CD8-positive, alpha-beta memory T cell (primary cell): ENCODE measurements at regions not wholly inside any gene's neighbourhood (a gene's known extent, or its start where the extent isn't known, plus 50 kb on each side); places are given as distances from the start of the nearest gene placed in this dataset.

ENCODE experiments used
- CTCF ChIA-PET: fragments of 350-600 bp; sonication (Branson Sonifier 250); formaldehyde crosslinking; loops from one replicate; lab custom pipeline; 2021; ENCODE audit warnings: antibody characterized with exemption; lab: Charles Lee
- POLR2A ChIA-PET: fragments of 350-600 bp; sonication (Branson Sonifier 250); formaldehyde crosslinking; loops from one replicate; lab custom pipeline; 2021; ENCODE audit warnings: antibody characterized with exemption; lab: Charles Lee
- DNase-seq, 5 donors: peaks; one replicate each; pipeline versions ENCODE4 v3.0.0 to v3.0.0-alpha.2; 2020 to 2022; ENCODE audit warnings: mixed read lengths in 1 of 5
- H3K27ac ChIP-seq: one replicate; pipeline ENCODE4 v1.7.0; 2013; ENCODE audit warnings: low read depth, mild to moderate bottlenecking, low read length, moderate library complexity
- H3K27me3 ChIP-seq: 2 replicates; pipeline ENCODE4 v1.7.0; 2013; ENCODE audit warnings: low read length, mild to moderate bottlenecking; ENCODE audit not compliant: insufficient read depth, poor library complexity, severe bottlenecking
- H3K36me3 ChIP-seq: 2 replicates; pipeline ENCODE4 v1.7.0; 2013; ENCODE audit warnings: mild to moderate bottlenecking, low read length, moderate library complexity; ENCODE audit not compliant: insufficient read depth
- H3K4me1 ChIP-seq: 2 replicates; pipeline ENCODE4 v1.7.0; 2013; ENCODE audit warnings: mild to moderate bottlenecking, low read length, moderate library complexity; ENCODE audit not compliant: insufficient read depth
- H3K4me3 ChIP-seq: 2 replicates; pipeline ENCODE4 v1.7.0; 2013; ENCODE audit warnings: mild to moderate bottlenecking, low read length
- H3K9me3 ChIP-seq: 2 replicates; pipeline ENCODE4 v1.7.0; 2013; ENCODE audit warnings: mild to moderate bottlenecking, low read length
- H3K27ac Mint-ChIP-seq, 8 donors: one replicate each; pipeline ENCODE4 v1.8.0; 2020 to 2021; ENCODE audit warnings: mixed read lengths in 8 of 8, mild to moderate bottlenecking in 6 of 8, inconsistent platforms in 3 of 8, moderate library complexity in 3 of 8
- H3K27me3 Mint-ChIP-seq, 2 donors: one replicate each; pipeline ENCODE4 v1.8.0; 2020 to 2021; ENCODE audit warnings: mixed read lengths in 2 of 2, mild to moderate bottlenecking in 1 of 2, moderate library complexity in 1 of 2
- H3K36me3 Mint-ChIP-seq, 3 donors: one replicate each; pipeline ENCODE4 v1.8.0; 2020 to 2021; ENCODE audit warnings: mixed read lengths in 3 of 3, inconsistent platforms in 1 of 3, mild to moderate bottlenecking in 1 of 3
- H3K4me1 Mint-ChIP-seq, 3 donors: one replicate each; pipeline ENCODE4 v1.8.0; 2020 to 2021; ENCODE audit warnings: mixed read lengths in 3 of 3, inconsistent platforms in 1 of 3, mild to moderate bottlenecking in 1 of 3
- H3K4me3 Mint-ChIP-seq, 7 donors: one replicate each; pipeline ENCODE4 v1.8.0; 2020 to 2021; ENCODE audit warnings: mixed read lengths in 7 of 7, mild to moderate bottlenecking in 6 of 7, moderate library complexity in 4 of 7, inconsistent platforms in 2 of 7
- H3K9me3 Mint-ChIP-seq, 5 donors: one replicate each; pipeline ENCODE4 v1.8.0; 2020 to 2022; ENCODE audit warnings: mixed read lengths in 5 of 5, mild to moderate bottlenecking in 3 of 5, moderate library complexity in 2 of 5, inconsistent platforms in 1 of 5

- H3K27me3 ChIP-seq: no peaks in the 10 kb centered on the region
- ChIA-PET POLR2A (no interaction called here), CTCF (no interaction called here)
- no peak overlapping the region for H3K4me3 ChIP-seq
- H3K27ac Mint-ChIP-seq: no peak overlapping the region
- H3K4me1 Mint-ChIP-seq: no peaks in the 10 kb centered on the region
- H3K9me3 ChIP-seq: no peaks in the 10 kb centered on the region
- no peak overlapping the region for H3K4me3 Mint-ChIP-seq
- no peak overlapping the region for H3K27ac ChIP-seq
- H3K36me3 ChIP-seq: no peaks in the 10 kb centered on the region
- no peak for DNase-seq
- no peaks in the 10 kb centered on the region for H3K4me1 ChIP-seq
- H3K27me3 Mint-ChIP-seq: peaks cover 4 to 24% of the 10 kb centered on the region in 2 donors
- no peaks in the 10 kb centered on the region for H3K9me3 Mint-ChIP-seq
- H3K36me3 Mint-ChIP-seq: no peaks in the 10 kb centered on the region
Measured at GRCh38 chr7:116420003-116420402, 79.5 kb upstream of the CAV2 start.

- H3K27me3 Mint-ChIP-seq: peaks cover 6 to 26% of the 10 kb centered on the region in 2 donors
- CTCF ChIA-PET: no interaction called here
- H3K9me3 Mint-ChIP-seq: no peaks in the 10 kb centered on the region
- DNase-seq: no peak
- H3K4me1 Mint-ChIP-seq: no peaks in the 10 kb centered on the region
- POLR2A ChIA-PET: no interaction called here
- H3K27ac Mint-ChIP-seq: no peak overlapping the region
- Histone ChIP-seq H3K4me1 (no peaks in the 10 kb centered on the region), H3K27me3 (no peaks in the 10 kb centered on the region), H3K9me3 (no peaks in the 10 kb centered on the region), H3K36me3 (no peaks in the 10 kb centered on the region), H3K27ac (no peak overlapping the region), H3K4me3 (no peak overlapping the region)
- H3K4me3 Mint-ChIP-seq: no peak overlapping the region
- no peaks in the 10 kb centered on the region for H3K36me3 Mint-ChIP-seq
Measured at GRCh38 chr7:116421298-116421697, 78.2 kb upstream of the CAV2 start.

GRCh38 chr7:116422683-116423082 is 76.9 kb upstream of the CAV2 start:
- H3K4me3 Mint-ChIP-seq: no peak overlapping the region

GRCh38 chr7:116423499-116423898 is 76.0 kb upstream of the CAV2 start:
- Mint-ChIP-seq H3K4me1 (no peaks in the 10 kb centered on the region), H3K27ac (no peak overlapping the region), H3K27me3 (peaks cover 3 to 25% of the 10 kb centered on the region in 2 donors), H3K36me3 (no peaks in the 10 kb centered on the region), H3K4me3 (no peak overlapping the region), H3K9me3 (no peaks in the 10 kb centered on the region)
- Histone ChIP-seq H3K4me3 (no peak overlapping the region), H3K27me3 (no peaks in the 10 kb centered on the region), H3K27ac (no peak overlapping the region), H3K9me3 (no peaks in the 10 kb centered on the region), H3K36me3 (no peaks in the 10 kb centered on the region), H3K4me1 (no peaks in the 10 kb centered on the region)
- DNase-seq: no peak
- ChIA-PET CTCF (no interaction called here), POLR2A (no interaction called here)

More at GRCh38 chr7:116422683-116423082, 76.9 kb upstream of the CAV2 start:
- Mint-ChIP-seq H3K27ac (no peak overlapping the region), H3K4me1 (no peaks in the 10 kb centered on the region), H3K27me3 (peaks cover 5 to 30% of the 10 kb centered on the region in 2 donors), H3K9me3 (no peaks in the 10 kb centered on the region), H3K36me3 (no peaks in the 10 kb centered on the region)
- Histone ChIP-seq H3K36me3 (no peaks in the 10 kb centered on the region), H3K27ac (no peak overlapping the region), H3K27me3 (no peaks in the 10 kb centered on the region), H3K9me3 (no peaks in the 10 kb centered on the region), H3K4me1 (no peaks in the 10 kb centered on the region), H3K4me3 (no peak overlapping the region)
- ChIA-PET POLR2A (no interaction called here), CTCF (no interaction called here)
- DNase-seq: no peak

- no peak overlapping the region for H3K27ac Mint-ChIP-seq
Measured at GRCh38 chr7:116425647-116426209, 73.8 kb upstream of the CAV2 start.

GRCh38 chr7:116426428-116427156 is 72.9 kb upstream of the CAV2 start:
- ChIA-PET POLR2A (no interaction called here), CTCF (no interaction called here)
- no peak overlapping the region for H3K4me3 ChIP-seq
- no peaks in the 10 kb centered on the region for H3K4me1 ChIP-seq
- H3K36me3 ChIP-seq: no peaks in the 10 kb centered on the region
- no peak for DNase-seq
- Mint-ChIP-seq H3K27me3 (peaks cover 6 to 26% of the 10 kb centered on the region in 2 donors), H3K4me1 (no peaks in the 10 kb centered on the region), H3K27ac (no peak overlapping the region), H3K36me3 (no peaks in the 10 kb centered on the region), H3K9me3 (no peaks in the 10 kb centered on the region), H3K4me3 (no peak overlapping the region)
- no peaks in the 10 kb centered on the region for H3K9me3 ChIP-seq
- H3K27ac ChIP-seq: no peak overlapping the region
- H3K27me3 ChIP-seq: no peaks in the 10 kb centered on the region

More at GRCh38 chr7:116425647-116426209, 73.8 kb upstream of the CAV2 start:
- ChIA-PET CTCF (no interaction called here), POLR2A (no interaction called here)
- Histone ChIP-seq H3K36me3 (no peaks in the 10 kb centered on the region), H3K9me3 (no peaks in the 10 kb centered on the region), H3K4me1 (no peaks in the 10 kb centered on the region), H3K27ac (no peak overlapping the region), H3K27me3 (no peaks in the 10 kb centered on the region), H3K4me3 (no peak overlapping the region)
- no peaks in the 10 kb centered on the region for H3K4me1 Mint-ChIP-seq
- H3K27me3 Mint-ChIP-seq: peaks cover 6 to 26% of the 10 kb centered on the region in 2 donors
- H3K36me3 Mint-ChIP-seq: no peaks in the 10 kb centered on the region
- H3K4me3 Mint-ChIP-seq: no peak overlapping the region
- no peak for DNase-seq
- H3K9me3 Mint-ChIP-seq: no peaks in the 10 kb centered on the region

- H3K4me1 ChIP-seq: no peaks in the 10 kb centered on the region
- H3K36me3 ChIP-seq: no peaks in the 10 kb centered on the region
- DNase-seq: no peak
- Mint-ChIP-seq H3K9me3 (no peaks in the 10 kb centered on the region), H3K27me3 (peaks cover 6 to 50% of the 10 kb centered on the region in 2 donors), H3K27ac (no peak overlapping the region), H3K4me3 (peak overlapping the region in 1 of 7 donors; percentile 10), H3K4me1 (no peaks in the 10 kb centered on the region), H3K36me3 (no peaks in the 10 kb centered on the region)
- H3K27me3 ChIP-seq: no peaks in the 10 kb centered on the region
- CTCF ChIA-PET: no interaction called here
- no peaks in the 10 kb centered on the region for H3K9me3 ChIP-seq
- no peak overlapping the region for H3K27ac ChIP-seq
- no peak overlapping the region for H3K4me3 ChIP-seq
- POLR2A ChIA-PET: no interaction called here
Measured at GRCh38 chr7:116429986-116430619, 69.4 kb upstream of the CAV2 start.

GRCh38 chr7:116431787-116432526 is 67.6 kb upstream of the CAV2 start:
- Histone ChIP-seq H3K27ac (no peak overlapping the region), H3K4me1 (no peaks in the 10 kb centered on the region), H3K4me3 (no peak overlapping the region), H3K36me3 (no peaks in the 10 kb centered on the region), H3K27me3 (no peaks in the 10 kb centered on the region), H3K9me3 (no peaks in the 10 kb centered on the region)
- H3K9me3 Mint-ChIP-seq: no peaks in the 10 kb centered on the region
- no peaks in the 10 kb centered on the region for H3K4me1 Mint-ChIP-seq
- no peak for DNase-seq
- CTCF ChIA-PET: no interaction called here
- POLR2A ChIA-PET: no interaction called here
- H3K27ac Mint-ChIP-seq: no peak overlapping the region
- peaks cover 13 to 53% of the 10 kb centered on the region in 2 donors for H3K27me3 Mint-ChIP-seq
- H3K4me3 Mint-ChIP-seq: no peak overlapping the region
- H3K36me3 Mint-ChIP-seq: no peaks in the 10 kb centered on the region
